ENCODE measurements at regions not wholly inside any gene's neighbourhood (a gene's known extent, or its start where the extent isn't known, plus 50 kb on each side); places are given as distances from the start of the nearest gene placed in this dataset.
"Not testable (repeated sequence)": the region's sequence is repeated elsewhere in the genome, so short reads cannot be mapped to it uniquely, and the experiment has no call there.

DNA sequence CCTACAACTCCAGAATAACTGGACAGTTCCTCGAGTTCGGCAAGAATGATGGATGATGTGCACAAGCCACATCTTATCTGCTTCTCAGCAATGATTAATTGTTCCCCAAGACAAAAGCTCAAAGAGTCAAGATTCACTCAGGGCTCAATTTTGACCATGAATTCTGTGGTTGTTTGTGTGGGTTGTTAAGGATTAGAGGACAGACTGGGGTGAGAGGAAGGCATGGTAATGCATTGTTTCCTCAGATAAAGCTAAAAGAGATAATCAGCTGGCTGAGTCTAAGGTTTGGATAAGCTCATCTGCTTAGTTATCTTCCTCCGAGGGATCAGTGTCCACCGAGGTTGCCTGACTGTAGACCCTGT, 161.0 kb downstream of the CPEB2 start:
- DNase-seq (ENCODE audit: low read depth) = no peak

DNA sequence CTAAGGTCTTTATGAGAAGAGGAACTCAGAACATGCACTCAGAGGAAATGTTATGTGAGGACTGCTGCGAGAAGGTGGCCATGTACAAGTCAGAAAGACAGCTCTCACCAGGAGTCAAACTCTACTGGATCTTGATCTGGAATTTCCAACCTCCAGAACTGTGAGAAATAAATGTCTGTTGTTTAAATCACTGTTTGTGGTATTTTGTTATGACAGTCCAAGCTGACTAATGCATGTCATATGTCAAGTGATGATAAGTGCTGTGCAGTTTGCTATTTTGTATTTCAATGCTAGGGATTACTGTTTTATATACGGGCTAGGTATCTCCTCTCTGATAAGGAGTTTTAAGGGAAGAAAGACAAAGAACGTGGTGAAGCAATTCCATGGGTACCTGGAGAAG, 162.3 kb downstream of the CPEB2 start:
- no peak for DNase-seq (ENCODE audit: low read depth)

DNA sequence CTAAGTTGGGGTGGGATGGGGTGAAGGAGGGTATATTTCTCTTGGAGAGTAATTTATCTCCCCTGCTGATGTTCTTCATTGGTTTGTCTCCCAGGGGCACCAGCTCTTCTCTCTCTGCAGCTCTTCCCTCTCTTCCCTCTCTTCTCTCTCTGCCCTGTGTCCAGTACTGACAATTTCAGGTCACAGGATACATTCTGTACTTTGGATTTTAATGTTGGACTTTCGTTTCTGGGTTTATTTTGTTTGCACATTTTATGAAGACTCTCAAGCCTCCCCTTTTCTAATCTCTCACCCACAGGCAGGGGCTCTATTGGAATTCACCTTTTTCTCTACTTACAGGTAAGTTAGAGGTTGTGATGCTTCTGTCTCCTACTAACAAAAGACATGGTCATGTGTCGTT, 165.5 kb downstream of the CPEB2 start:
- no peak for DNase-seq (ENCODE audit: low read depth)

DNA sequence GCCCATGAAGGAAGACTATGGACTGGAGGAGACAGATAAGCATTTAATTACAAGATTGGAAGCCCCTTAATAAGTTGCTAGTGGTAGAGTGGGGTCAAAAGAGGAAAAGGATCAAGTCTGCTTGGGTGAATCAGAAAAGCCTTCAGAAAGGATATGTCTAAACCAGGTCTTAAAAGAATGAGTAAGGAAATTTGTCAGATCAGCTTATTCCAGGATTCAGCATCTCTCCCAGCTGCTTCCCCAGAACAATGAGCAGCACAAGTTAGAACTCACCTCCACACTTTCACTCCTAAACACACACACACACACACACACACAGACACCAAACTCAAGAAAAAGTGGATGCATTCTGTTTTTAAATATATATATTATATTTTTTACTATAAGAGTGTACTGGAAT, 166.5 kb downstream of the CPEB2 start:
- no peak for DNase-seq (ENCODE audit: low read depth)

DNA sequence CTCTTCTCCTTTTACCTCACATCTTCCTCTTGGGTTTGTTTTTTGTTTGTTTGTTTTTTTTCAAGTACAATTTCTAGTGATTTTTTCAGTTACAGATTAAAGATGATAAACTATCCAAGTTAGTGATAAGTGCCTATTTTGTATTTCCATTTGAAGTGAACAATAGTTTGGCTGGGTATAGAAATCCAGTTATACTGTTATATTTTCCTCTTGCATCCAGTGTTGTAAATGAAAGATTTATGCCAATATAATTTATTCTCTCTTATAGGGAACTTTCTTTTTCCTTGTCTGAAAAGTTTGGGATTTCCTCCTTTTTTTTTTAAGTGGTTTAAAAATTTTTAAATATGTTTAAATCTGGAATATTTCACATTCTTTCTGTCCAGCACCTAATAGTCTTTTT, 169.4 kb downstream of the CPEB2 start:
- no peak for DNase-seq (ENCODE audit: low read depth)

DNA sequence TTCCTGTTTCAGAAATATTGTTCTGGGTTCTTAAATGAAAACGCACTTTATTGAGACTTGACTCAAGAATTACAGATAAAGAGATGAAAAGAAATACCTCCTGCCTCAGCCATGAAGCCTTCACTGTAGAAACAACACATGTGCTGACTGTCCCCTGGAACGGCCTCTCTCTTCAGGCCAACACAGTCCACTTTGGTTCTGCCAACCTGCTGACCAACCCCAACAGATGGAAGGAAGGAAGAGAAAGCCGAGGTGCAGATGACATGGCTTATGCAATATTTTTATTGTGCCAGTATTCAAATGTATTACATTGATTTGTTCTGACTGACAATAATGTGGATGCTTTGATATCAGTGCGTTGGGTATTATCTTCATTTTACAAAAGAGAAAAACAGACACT, 171.0 kb downstream of the CPEB2 start:
- DNase-seq (ENCODE audit: low read depth) = no peak

DNA sequence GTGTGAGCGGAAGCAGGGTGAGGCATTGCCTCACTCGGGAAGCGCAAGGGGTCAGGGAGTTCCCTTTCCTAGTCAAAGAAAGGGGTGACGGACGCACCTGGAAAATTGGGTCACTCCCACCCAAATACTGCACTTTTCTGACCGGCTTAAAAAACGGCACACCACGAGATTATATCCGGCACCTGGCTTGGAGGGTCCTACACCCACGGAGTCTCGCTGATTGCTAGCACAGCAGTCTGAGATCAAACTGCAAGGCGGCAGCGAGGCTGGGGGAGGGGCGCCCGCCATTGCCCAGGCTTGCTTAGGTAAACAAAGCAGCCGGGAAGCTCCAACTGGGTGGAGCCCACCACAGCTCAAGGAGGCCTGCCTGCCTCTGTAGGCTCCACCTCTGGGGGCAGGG, 171.9 kb downstream of the CPEB2 start:
- DNase-seq (ENCODE audit: low read depth) = not testable (repeated sequence)

DNA sequence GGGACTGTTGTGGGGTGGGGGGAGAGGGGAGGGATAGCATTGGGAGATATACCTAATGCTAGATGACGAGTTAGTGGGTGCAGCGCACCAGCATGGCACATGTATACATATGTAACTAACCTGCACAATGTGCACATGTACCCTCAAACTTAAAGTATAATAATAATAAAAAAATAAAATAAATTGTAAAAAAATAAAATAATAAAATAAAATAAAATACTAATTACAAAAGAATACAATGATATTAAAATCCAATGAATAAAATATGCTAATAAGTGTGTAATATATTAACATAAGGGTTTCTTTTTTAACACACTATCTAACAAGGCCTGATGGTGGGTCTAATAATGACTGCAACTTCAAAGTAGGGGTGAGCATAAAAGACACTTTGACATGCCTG, 177.6 kb downstream of the CPEB2 start:
- DNase-seq (ENCODE audit: low read depth) = not testable (repeated sequence)

DNA sequence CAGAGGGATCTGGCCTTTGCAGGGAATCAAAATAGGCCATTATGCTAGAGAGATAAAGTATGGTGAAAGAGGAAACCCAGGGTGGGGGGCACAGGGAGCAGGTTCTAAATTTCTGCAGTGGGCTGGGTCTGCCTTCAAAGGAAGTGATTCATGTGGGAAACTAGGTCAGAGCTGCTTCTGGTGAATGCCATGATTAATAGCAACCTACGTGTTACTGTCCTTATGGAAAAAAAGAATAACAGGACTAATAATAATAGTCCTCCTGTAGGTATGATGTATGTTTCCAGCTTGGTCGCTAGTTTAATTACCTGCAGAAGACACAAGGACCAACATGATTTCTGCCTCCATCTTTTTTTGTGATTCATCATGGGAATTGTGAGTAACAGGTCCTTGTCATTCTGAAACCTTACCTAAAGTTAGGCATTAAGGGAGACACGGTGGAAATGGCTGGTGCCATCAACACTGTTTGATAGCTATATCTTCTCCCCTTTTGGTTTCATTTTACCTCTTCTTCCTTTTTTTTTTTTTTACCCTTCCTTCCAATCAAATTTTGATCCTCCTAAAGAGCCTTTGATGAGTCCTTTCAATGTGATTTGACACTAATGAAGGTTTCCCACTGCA, 180.4 kb downstream of the CPEB2 start:
- no peak for DNase-seq (ENCODE audit: low read depth)

DNA sequence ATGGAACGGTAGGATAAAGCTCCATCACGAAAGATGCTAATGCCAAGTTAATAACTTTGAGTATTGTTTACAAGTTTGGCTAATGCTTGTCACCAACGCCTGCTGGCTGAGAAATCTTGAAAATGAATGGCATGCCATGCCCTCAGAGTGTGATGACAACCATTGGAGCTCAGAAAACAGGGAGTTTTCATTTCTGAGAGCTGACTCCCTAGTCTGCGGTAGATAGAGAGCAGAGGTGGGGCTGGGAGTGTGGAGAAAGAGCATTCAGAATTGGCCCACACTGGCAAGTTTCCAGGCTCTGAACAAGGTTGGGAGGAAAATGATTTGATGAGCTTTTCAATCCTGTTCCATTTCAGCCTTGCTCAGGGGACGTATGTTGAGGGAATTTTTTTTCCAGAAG, 183.9 kb downstream of the CPEB2 start:
- no peak for DNase-seq (ENCODE audit: low read depth)

DNA sequence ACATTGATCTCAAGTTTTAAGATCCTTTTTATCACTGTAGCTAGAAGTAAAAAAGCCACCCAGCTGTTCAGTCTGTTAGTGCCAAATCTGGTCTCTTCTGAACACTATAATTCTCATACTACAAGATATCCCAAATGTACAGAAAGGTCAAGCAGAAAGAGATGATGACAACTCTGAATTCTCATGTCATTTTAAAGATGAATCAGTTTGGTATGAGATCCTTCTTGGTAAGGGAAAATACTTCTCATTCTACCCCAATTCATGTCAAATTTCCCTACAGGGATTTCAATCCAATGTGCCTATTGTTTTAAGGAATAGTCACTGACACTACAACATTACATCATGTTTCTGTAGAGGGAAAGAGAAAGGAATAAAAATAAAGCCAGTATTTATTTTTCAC, 184.5 kb downstream of the CPEB2 start:
- no peak for DNase-seq (ENCODE audit: low read depth)

DNA sequence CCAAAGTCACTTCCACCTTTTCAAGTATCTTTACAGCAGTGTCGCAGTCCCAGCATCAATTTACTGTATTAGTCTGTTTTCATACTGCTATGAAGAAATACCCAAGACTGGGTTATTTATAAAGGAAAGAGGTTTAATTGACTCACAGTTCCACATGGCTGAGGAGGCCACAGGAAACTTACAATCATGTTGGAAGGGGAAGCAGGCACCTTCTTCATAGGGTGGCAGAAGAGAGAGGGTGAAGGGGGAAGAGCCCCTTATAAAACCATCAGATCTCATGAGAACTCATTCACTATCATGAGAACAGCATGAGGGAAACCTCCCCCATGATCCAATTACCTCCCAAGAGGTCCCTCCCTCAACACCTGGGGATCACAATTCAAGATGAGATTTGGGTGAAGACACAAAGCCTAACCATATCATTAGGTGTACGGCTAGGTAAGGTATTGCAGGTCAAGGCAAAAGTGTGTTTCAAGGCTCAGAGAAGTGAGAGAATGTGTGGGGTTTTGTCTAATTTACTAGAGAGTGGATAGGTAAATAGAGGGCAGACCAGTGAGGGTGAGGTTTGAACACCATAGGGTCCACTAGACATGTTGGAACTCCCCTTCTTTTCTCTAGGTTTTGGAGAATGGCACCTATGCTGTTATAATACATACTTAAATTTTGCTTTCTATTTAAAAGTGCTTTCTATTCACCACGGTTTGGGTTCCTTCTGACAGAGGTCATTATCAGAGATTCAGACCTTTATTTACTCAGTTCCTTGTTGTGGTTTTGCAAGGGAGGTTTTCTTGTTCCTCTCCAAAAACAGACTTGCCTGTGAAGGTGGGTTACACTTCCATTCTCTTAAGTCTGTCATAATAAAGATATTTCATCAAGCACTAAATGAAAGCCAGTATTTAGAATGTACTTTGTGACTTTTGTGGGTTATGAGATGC, 186.6 kb downstream of the CPEB2 start:
- DNase-seq (ENCODE audit: low read depth) = no peak

DNA sequence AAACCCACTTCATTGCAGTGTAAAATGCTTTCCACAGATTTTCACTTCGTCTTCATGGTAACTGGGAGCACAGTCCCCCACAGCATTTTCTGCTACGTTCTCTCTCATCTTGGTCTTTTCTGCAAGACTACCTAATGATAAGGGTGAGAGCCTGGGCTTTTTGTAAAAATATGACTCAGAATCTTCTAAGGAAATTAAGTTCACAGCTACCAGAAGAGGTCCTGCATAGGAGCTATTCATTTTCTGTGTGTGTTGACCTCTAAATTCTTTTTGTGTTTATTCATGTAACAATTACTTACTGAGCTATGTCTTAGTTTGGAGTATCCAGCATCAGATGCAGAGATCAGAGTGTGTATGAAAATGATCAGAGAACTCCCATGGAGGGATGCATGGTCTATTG, 192.2 kb downstream of the CPEB2 start:
- no peak for DNase-seq (ENCODE audit: low read depth)

DNA sequence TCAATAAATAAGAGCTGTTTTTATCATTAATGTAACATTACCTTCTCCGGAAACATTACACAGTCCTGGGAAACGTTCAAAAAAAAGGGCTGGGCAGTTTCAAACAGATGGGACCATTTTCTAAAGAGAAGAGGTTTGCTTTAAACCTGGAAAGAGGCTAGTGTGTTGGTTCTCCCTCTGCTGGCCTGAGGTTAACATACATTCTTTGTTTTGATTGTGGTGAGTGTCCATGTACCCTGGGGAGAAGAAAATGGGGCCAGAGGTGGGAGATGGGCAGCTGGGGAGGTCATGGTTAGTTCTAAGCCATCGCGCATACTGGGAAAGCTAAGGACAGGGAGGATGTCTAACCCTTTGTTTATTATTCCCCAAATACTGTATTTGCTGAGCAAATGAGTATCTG, 194.7 kb downstream of the CPEB2 start:
- DNase-seq (ENCODE audit: low read depth) = peak; percentile 13

DNA sequence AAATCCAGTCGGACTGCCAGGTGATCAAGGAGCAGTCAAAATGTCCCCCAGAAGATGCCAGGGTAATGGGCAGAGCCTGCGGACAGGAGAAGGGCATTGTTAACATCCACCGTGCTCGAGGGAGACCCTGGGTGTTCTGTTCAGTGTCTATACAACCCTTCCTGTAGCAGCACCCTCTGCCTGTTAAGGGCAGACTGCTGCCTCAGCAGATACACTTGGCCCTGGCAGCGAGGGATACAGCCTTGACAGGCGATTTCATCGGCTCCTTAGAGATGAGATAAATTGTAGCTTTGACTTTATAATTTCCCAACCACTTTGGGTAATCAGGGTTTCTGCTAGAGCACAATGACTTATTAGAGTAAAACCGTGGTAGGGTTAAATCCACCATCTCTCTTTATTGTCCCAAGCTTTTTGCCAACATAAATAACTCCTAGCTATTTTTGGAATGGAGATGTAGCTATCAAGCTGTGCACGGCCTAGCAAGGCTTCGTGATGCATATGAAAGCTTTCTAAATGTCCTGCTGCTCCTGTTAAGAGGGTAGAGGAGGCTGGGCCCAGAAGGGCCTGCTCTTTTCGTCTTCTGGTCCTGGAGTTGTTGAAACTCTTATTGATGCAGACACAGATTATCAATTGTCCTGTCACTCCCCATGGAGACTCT, 195.9 kb downstream of the CPEB2 start:
- no peak for DNase-seq (ENCODE audit: low read depth)

DNA sequence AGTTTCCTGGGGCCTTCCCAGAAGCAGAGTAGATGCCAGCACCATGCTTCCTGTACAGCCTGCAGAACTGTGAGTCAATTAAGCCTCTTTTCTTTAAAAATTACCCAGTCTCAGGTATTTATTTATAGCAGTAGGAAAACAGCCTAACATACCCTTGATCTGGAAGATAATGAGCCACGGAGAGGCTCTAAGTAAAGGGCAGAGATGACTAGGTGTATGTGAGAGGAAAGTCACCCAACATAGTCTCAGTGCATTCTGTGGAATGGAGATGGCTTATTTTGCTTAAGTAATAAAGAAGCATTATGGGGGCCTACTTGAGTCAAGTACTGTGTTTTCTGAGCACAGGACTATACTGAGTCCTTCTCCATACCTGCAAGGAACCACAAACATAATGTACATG, 199.5 kb downstream of the CPEB2 start:
- DNase-seq (ENCODE audit: low read depth) = no peak

DNA sequence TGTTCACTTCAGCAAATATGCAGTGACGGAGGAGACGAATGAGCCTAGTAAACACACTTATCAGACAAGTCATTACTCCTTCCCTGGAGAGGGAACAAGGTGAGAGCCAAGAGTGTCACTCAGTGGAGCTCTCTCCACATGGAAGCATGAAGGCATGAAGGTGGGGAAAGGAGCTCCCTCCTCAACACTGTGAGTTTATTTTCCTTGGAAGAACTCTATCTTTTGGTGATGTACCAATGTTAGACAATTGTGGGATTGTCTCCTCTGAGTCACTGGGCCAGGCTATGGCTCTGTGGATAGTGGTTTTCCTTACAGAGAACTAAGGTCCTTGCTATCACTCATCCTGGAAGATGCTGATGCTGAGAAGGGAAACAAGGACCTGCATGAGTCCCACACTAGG, 200.2 kb downstream of the CPEB2 start:
- no peak for DNase-seq (ENCODE audit: low read depth)

DNA sequence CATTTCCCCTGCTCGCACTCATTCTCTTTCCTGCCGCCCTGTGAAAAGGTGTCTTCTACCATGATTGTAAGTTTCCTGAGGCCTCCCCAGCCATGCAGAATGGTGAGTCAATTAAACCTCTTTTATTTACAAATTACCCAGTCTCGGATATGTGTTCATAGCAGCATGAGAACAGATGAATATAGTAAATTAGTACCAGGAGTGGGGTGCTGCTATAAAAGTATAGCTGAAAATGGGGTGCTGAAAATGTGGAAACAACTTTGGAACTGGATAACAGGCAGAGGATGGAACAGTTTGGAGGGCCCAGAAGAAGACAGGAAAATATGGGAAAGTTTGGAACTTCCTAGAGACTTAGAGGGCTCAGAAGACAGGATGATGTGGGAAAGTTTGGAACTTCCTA, 204.2 kb downstream of the CPEB2 start:
- DNase-seq (ENCODE audit: low read depth) = not testable (repeated sequence)

DNA sequence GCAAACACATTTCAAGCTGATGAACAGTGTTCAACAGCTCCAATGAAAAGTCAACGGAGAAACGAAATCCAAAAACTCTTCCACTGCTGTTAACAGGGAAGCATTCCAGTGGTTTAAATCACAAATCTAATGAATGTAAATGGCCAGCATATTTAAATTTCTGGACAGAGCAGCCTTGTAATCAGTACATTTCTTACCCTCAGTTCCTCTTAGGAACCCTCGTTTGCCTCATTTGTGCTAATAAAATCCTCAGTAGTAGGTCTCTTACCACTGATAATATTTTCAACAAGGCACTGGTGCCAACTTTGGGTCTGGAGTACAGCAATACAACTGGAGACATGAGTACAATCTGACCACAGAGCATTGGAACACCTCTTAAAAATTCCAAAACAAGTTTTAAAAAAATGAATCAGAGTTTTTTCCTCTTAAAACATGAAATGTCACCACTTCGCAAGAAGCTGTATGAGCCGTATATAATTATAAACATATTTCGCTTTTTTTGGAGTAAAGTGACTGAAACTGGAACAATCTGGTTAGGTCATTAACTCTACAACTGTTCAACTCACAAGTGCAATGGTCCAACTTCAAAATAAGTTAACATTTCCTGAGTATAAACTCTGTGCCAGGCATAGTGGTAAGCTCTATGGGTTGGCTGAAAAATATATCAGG, 211.2 kb downstream of the CPEB2 start:
- DNase-seq (ENCODE audit: low read depth) = no peak

DNA sequence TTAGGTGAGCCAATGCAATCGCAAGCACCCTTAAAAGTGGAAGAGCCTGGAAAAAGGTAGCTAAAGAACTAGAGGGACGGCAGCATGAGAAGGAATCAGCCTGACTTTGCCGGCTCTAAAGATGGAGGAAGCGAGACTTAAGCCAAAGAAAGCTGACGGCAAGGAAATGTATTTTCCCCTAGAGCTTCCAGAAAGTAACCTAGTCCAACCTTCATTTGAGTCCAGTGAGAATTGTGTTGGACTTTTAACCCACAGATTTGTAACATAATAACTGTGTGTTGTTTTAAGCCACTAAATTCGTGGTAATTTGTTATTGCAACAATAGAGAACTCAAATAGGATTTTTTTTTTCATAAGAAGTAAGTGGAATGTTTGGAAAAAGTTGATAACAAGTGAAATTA, 212.7 kb upstream of the C1QTNF7 start:
- DNase-seq (ENCODE audit: low read depth) = no peak

DNA sequence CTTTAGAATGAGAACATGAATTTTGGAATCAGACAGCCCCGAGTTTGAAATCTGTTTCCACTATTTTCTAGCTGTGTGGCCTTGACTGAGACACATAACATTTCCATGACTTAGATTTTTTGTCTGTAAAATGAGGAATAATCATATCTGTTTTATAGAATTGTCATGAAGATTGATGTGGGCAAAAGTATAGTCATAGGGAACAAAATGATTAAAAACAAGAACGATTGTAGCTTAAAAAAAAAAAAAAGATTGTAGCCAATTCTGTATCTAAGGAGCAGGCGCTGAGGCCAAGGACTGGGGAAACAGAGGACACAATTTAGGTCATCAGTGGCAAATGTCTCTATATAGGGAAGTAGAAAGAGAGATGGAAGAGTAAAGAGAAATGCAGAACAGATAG, 201.6 kb upstream of the C1QTNF7 start:
- no peak for DNase-seq (ENCODE audit: low read depth)

DNA sequence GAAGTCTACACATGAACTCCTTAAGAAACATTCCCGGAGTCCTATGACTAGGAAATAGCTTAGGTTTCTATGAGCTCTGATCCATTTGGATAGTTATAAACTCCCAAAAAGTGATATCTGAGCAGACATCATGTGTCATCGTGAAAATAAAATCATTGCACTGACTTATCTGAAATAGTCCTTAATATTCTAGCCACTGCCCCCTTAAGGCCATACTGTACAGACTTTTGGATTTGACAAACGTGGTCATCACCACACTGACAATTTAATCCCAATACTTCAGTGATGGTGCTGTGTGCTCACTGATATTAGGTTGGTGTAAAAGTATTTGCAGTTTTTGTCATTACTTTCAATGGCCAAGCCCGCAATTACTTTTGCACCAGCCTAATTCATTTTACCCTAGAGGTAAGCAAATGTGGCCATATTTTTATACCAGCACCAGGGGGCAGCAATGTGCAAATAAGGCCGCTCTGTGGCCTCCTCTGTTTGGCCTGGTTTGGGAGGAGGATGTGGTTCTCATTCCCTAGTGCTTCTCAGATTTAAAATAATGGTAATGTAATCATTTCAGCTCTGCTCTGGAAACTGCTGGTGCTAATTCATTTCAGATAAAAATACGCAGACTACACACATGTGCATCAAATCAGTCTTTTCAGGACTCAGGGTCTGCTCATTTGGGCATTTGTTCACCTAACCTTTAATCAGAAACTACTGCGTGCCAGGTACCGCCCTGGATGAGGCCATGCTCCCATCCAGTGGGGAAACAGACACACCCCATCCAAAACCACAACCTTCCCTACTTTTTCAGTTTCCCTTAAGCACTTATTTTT, 196.4 kb upstream of the C1QTNF7 start:
- peak; percentile 91 for DNase-seq (ENCODE audit: low read depth)

Data from fibroblast of the conjunctiva (primary cell).